ENCODE measurements at regions not wholly inside any gene's neighbourhood (a gene's known extent, or its start where the extent isn't known, plus 50 kb on each side); places are given as distances from the start of the nearest gene placed in this dataset.
"Not testable (repeated sequence)": the region's sequence is repeated elsewhere in the genome, so short reads cannot be mapped to it uniquely, and the experiment has no call there.

DNA sequence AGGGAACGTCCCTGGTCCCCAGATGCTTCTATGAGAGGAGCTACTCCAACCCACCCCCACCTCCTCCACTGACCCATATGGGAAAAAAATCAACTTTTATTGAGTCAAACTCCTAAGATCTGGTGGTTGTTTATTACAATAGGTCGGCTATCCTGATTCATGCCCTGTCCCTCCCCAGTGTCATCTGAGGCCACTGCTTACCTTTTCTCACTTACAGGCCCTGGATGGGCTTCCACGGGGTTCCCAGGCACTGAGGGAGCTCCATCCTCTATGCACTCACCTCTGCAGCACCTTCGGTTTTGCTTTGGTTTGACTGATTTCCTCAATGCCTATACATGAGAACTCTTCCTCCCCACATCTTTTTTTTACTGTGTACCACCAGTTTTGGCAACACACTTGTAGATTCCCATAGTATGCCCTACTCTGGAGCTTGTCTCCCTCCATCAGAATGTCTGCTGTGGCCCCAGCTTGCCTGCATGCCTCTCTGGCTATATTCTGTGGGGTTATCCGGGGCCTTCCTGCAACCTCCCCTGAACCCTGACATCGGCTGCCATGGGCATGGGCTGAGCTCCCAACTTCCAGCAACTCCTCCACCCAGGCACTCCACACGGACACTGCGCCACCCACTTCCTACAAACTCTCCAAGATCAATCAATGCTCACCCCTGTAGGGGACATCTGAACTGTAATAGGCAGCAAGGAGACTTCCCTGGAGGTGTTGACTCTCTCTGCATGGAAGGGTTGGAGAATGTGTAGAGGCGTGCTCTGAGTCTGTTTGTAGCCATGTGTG is 236.1 kb downstream of the VAPA start:
- Mint-ChIP-seq H3K27ac (ENCODE audit: unreplicated experiment) (no peak overlapping the region), H3K9me3 (ENCODE audit: unreplicated experiment) (peaks cover 7% of the 10 kb centered on the region), H3K4me3 (ENCODE audit: unreplicated experiment) (no peak overlapping the region), H3K36me3 (ENCODE audit: unreplicated experiment) (no peaks in the 10 kb centered on the region), H3K27me3 (ENCODE audit: unreplicated experiment) (peaks cover 1% of the 10 kb centered on the region), H3K4me1 (ENCODE audit: low read depth, unreplicated experiment) (peaks cover 2% of the 10 kb centered on the region)
- no peak for DNase-seq
- TF ChIP-seq, protein P1, sequence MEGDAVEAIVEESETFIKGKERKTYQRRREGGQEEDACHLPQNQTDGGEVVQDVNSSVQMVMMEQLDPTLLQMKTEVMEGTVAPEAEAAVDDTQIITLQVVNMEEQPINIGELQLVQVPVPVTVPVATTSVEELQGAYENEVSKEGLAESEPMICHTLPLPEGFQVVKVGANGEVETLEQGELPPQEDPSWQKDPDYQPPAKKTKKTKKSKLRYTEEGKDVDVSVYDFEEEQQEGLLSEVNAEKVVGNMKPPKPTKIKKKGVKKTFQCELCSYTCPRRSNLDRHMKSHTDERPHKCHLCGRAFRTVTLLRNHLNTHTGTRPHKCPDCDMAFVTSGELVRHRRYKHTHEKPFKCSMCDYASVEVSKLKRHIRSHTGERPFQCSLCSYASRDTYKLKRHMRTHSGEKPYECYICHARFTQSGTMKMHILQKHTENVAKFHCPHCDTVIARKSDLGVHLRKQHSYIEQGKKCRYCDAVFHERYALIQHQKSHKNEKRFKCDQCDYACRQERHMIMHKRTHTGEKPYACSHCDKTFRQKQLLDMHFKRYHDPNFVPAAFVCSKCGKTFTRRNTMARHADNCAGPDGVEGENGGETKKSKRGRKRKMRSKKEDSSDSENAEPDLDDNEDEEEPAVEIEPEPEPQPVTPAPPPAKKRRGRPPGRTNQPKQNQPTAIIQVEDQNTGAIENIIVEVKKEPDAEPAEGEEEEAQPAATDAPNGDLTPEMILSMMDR (IDR thresholded peaks at IDR 0.05; ENCODE audit: partially characterized antibody, unreplicated experiment): no peak

DNA sequence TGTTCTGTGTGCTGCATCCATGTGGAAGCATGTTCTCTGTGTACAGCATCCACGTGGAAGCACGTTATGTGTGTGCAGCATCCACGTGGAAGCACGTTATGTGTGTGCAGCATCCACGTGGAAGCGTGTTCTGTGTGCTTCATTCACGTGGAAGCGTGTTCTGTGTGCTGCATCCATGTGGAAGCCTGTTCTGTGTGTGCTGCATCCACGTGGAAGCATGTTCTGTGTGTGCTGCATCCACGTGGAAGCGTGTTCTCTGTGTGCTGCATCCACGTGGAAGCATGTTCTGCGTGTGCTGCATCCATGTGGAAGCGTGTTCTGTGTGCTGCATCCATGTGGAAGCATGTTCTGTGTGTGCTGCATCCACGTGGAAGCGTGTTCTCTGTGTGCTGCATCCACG is 236.8 kb downstream of the VAPA start:
- not testable (repeated sequence) for H3K27me3 Mint-ChIP-seq (ENCODE audit: unreplicated experiment); H3K36me3 Mint-ChIP-seq (ENCODE audit: unreplicated experiment); DNase-seq; H3K9me3 Mint-ChIP-seq (ENCODE audit: unreplicated experiment); H3K27ac Mint-ChIP-seq (ENCODE audit: unreplicated experiment); H3K4me1 Mint-ChIP-seq (ENCODE audit: low read depth, unreplicated experiment); H3K4me3 Mint-ChIP-seq (ENCODE audit: unreplicated experiment)

DNA sequence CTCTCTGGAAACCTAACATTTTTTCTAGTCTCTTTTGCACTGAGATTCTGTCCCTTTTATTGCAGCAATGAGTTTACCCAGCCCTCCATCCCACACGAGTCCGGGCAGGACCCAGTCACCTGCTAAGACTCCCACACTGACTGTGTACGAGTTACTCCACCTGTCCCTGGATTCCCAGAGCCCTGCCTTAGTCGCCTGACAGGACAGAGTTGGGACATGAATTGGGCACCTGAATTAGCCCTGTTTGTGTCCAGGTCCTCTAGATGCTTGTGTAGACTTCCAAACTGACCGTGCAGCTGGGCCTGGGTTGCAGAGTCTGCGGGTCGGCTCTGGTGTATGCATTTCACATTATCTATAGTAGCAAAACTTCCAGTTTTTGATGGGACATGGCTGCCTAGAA is 238.7 kb downstream of the VAPA start:
- TF ChIP-seq, protein P1 (IDR thresholded peaks at IDR 0.05; ENCODE audit: partially characterized antibody, unreplicated experiment): no peak
- peaks cover 1% of the 10 kb centered on the region for H3K27me3 Mint-ChIP-seq (ENCODE audit: unreplicated experiment)
- H3K27ac Mint-ChIP-seq (ENCODE audit: unreplicated experiment): no peak overlapping the region
- no peak overlapping the region for H3K4me3 Mint-ChIP-seq (ENCODE audit: unreplicated experiment)
- H3K36me3 Mint-ChIP-seq (ENCODE audit: unreplicated experiment): no peaks in the 10 kb centered on the region
- H3K4me1 Mint-ChIP-seq (ENCODE audit: low read depth, unreplicated experiment): no peaks in the 10 kb centered on the region
- DNase-seq: no peak
- peaks cover 7% of the 10 kb centered on the region for H3K9me3 Mint-ChIP-seq (ENCODE audit: unreplicated experiment)

DNA sequence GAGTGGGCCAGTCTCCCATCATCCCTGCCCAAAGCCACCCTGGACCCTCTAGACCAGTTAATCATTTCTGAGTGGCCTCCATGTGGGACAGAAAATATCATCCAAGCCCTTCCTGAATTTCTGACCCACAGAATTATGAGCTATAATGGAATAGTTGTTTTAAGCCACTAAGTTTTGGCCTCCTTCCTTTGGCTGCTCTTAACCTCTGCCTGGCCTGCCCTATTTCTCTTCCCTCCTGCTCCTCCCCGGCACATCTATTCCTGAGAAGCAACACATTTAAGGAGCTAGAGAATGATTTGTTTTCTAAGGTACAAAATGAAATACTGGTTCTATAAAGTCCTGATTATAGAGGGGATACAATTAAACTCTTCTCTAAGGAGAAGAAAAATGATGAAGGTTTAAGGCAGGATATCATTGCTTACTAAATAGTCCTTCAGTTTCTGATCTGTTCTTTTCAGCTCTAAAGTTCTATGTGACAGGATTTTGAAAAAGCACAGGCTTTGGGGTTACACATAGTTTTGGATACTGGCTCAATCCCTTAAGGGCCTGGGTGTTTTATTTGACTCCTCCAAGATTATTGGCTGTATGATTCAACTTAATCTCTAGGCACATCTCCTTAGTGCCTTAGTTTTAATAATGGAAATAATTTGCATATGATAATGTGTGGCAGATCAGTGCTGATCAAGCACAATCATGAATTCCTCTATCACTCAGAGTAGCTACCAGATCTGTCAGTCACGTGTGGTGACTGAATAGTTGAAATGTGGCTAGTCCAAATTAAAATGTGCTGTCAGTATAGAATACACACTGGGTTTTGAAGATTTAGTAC is 240.3 kb downstream of the VAPA start:
- DNase-seq: no peak
- Mint-ChIP-seq H3K27me3 (ENCODE audit: unreplicated experiment) (peaks cover 1% of the 10 kb centered on the region), H3K4me1 (ENCODE audit: low read depth, unreplicated experiment) (no peaks in the 10 kb centered on the region), H3K9me3 (ENCODE audit: unreplicated experiment) (peaks cover 3% of the 10 kb centered on the region), H3K27ac (ENCODE audit: unreplicated experiment) (no peak overlapping the region), H3K4me3 (ENCODE audit: unreplicated experiment) (no peak overlapping the region), H3K36me3 (ENCODE audit: unreplicated experiment) (no peaks in the 10 kb centered on the region)
- TF ChIP-seq, protein P1 (IDR thresholded peaks at IDR 0.05; ENCODE audit: partially characterized antibody, unreplicated experiment): no peak

DNA sequence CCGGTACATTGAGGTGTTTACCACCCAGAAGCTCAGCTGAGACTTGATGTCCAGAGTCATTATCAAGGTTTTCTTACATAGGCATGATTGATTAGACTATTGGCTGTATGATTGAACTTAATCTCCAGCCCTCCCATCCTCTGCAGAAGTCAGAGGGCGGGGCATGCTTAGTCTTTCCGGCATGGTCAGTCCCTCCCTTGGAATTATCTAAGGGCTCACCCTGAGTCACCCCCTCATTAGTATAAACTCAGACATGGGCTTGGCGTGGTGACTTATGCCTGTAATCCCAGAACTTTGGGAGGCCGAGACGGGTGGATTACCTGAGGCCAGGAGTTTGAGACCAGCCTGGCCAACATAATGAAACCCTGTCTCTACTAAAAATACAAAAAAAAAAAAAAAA is 243.9 kb downstream of the VAPA start:
- Mint-ChIP-seq H3K4me1 (ENCODE audit: low read depth, unreplicated experiment) (no peaks in the 10 kb centered on the region), H3K27me3 (ENCODE audit: unreplicated experiment) (peaks cover 2% of the 10 kb centered on the region), H3K9me3 (ENCODE audit: unreplicated experiment) (no peaks in the 10 kb centered on the region), H3K4me3 (ENCODE audit: unreplicated experiment) (no peak overlapping the region), H3K27ac (ENCODE audit: unreplicated experiment) (no peak overlapping the region), H3K36me3 (ENCODE audit: unreplicated experiment) (no peaks in the 10 kb centered on the region)
- TF ChIP-seq, protein P1 (IDR thresholded peaks at IDR 0.05; ENCODE audit: partially characterized antibody, unreplicated experiment): no peak
- DNase-seq: no peak

Data from glutamatergic neuron (in vitro differentiated cells).